Mammary epithelial cell (primary cell): ENCODE measurements at regions not wholly inside any gene's neighbourhood (a gene's known extent, or its start where the extent isn't known, plus 50 kb on each side); places are given as distances from the start of the nearest gene placed in this dataset.

ENCODE experiments used
- EZH2 ChIP-seq: IDR thresholded peaks from 2 replicates; pipeline ENCODE4 v1.6.1; 2012; ENCODE audit warnings: low read length, inconsistent platforms, borderline replicate concordance
- TF ChIP-seq, protein P1 (sequence below), 2 donors: IDR thresholded peaks in 1 of 2; conservative IDR thresholded peaks in 1 of 2; 2 replicates each; pipeline ENCODE4 v1.5.1; 2011 to 2012; ENCODE audit warnings: inconsistent platforms in 2 of 2, low read length in 2 of 2, mild to moderate bottlenecking in 2 of 2, control low read depth in 1 of 2, low read depth in 1 of 2; ENCODE audit not compliant: insufficient read depth in 1 of 2; ENCODE audit errors: extremely low read depth in 1 of 2

DNA sequence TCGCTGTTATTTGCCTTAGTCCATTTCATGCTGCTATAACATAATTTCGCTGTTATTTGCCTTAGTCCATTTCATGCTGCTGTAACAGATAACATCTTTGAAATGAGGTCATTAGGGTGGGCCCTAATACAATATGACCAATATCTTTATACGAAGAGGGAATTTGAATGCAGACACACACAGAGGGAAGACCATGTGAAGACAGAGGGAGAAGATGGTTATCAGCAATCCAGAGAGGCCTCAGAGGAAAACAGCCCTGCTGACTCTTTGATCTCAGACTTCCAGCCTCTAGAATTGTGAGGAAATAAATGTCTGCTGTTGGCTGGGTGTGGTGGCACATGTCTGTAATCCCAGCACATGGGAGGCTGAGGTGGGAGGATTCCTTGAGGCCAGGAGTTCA, 404.9 kb downstream of the TYW1 start:
- TF ChIP-seq, protein P1, sequence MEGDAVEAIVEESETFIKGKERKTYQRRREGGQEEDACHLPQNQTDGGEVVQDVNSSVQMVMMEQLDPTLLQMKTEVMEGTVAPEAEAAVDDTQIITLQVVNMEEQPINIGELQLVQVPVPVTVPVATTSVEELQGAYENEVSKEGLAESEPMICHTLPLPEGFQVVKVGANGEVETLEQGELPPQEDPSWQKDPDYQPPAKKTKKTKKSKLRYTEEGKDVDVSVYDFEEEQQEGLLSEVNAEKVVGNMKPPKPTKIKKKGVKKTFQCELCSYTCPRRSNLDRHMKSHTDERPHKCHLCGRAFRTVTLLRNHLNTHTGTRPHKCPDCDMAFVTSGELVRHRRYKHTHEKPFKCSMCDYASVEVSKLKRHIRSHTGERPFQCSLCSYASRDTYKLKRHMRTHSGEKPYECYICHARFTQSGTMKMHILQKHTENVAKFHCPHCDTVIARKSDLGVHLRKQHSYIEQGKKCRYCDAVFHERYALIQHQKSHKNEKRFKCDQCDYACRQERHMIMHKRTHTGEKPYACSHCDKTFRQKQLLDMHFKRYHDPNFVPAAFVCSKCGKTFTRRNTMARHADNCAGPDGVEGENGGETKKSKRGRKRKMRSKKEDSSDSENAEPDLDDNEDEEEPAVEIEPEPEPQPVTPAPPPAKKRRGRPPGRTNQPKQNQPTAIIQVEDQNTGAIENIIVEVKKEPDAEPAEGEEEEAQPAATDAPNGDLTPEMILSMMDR (conservative IDR thresholded peaks at IDR 0.05 in 1 of 2, IDR thresholded peaks at IDR 0.05 in 1 of 2; ENCODE audit: extremely low read depth in 1 of 2, insufficient read depth in 1 of 2, low read depth in 1 of 2, low read length in 2 of 2) = no peak
- no peak for TF ChIP-seq EZH2
